Activated CD8-positive, alpha-beta memory T cell treated with anti-CD3 and anti-CD28 coated beads, Interleukin-2, amount 10 ng/mL, durations not matched to agents 7 days and 5 days (primary cell): ENCODE measurements at regions not wholly inside any gene's neighbourhood (a gene's known extent, or its start where the extent isn't known, plus 50 kb on each side); places are given as distances from the start of the nearest gene placed in this dataset.

Experiments used
- ATAC-seq: fragments of 150-1000 bp; cut with Tn5 transposase; one replicate; pipeline ENCODE4 v1.10.0; 2021; ENCODE audit warnings: moderate library complexity
- CTCF ChIA-PET: fragments of 350-600 bp; sonication (Branson Sonifier 250); formaldehyde crosslinking; loops from one replicate; lab custom pipeline; 2021; ENCODE audit warnings: antibody characterized with exemption; lab: Charles Lee
- DNase-seq: peaks from one replicate; pipeline ENCODE4 v3.0.0-alpha.2; 2020
- H3K27ac Mint-ChIP-seq: one replicate; pipeline ENCODE4 v1.8.0; 2021; ENCODE audit warnings: mild to moderate bottlenecking, mixed read lengths
- H3K27me3 Mint-ChIP-seq: one replicate; pipeline ENCODE4 v1.8.0; 2021; ENCODE audit warnings: mixed read lengths
- H3K36me3 Mint-ChIP-seq: one replicate; pipeline ENCODE4 v1.8.0; 2021; ENCODE audit warnings: mild to moderate bottlenecking, mixed read lengths
- H3K4me1 Mint-ChIP-seq: one replicate; pipeline ENCODE4 v1.8.0; 2021; ENCODE audit warnings: mixed read lengths
- H3K4me3 Mint-ChIP-seq: one replicate; pipeline ENCODE4 v1.8.0; 2021; ENCODE audit warnings: mild to moderate bottlenecking, moderate library complexity, mixed read lengths
- H3K9me3 Mint-ChIP-seq: one replicate; pipeline ENCODE4 v1.8.0; 2022; ENCODE audit warnings: low read depth, mixed read lengths

- CTCF ChIA-PET: no interaction called here
- ATAC-seq (no peak), DNase-seq (no peak)
- H3K27me3 Mint-ChIP-seq: peaks cover 20% of the 10 kb centered on the region
- no peaks in the 10 kb centered on the region for H3K9me3 Mint-ChIP-seq
- H3K4me1 Mint-ChIP-seq: no peaks in the 10 kb centered on the region
- no peak overlapping the region for H3K4me3 Mint-ChIP-seq
- H3K27ac Mint-ChIP-seq: no peak overlapping the region
- no peaks in the 10 kb centered on the region for H3K36me3 Mint-ChIP-seq
Observed at GRCh38 chr20:58144096-58144495, 84.4 kb downstream of the ANKRD60 start.

DNA sequence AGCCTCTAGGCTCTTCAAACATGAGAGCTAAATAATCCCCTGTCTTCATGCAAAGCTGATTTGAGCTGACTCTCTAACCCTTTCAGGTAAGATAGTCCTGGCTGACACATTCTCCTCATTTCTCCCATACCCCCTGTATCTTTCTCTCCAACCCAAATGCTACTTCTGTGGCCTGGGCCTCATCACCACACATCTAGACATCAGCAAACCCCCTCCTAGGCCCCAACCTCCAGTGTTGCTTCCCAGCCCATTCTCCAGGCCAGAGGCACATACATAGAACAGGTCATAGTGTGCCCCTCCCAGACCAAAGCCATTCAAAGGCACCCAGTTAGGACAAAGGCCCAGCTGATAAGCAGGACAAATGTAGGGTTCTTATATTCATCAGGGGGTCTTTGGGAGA, 84.9 kb downstream of the ANKRD60 start:
- Mint-ChIP-seq H3K4me3 (no peak overlapping the region), H3K4me1 (no peaks in the 10 kb centered on the region), H3K27me3 (peaks cover 16% of the 10 kb centered on the region), H3K36me3 (no peaks in the 10 kb centered on the region), H3K9me3 (no peaks in the 10 kb centered on the region), H3K27ac (no peak overlapping the region)
- DNase-seq (no peak), ATAC-seq (no peak)
- CTCF ChIA-PET: no interaction called here

- H3K4me1 Mint-ChIP-seq: no peaks in the 10 kb centered on the region
- H3K4me3 Mint-ChIP-seq: no peak overlapping the region
- peaks cover 23% of the 10 kb centered on the region for H3K27me3 Mint-ChIP-seq
- CTCF ChIA-PET: no interaction called here
- H3K9me3 Mint-ChIP-seq: no peaks in the 10 kb centered on the region
- no peak overlapping the region for H3K27ac Mint-ChIP-seq
- ATAC-seq (no peak), DNase-seq (no peak)
- H3K36me3 Mint-ChIP-seq: no peaks in the 10 kb centered on the region
Observed at GRCh38 chr20:58142843-58143185, 85.6 kb downstream of the ANKRD60 start.

GRCh38 chr20:58141971-58142842, 86.2 kb downstream of the ANKRD60 start:
- Mint-ChIP-seq H3K9me3 (no peaks in the 10 kb centered on the region), H3K27me3 (peaks cover 26% of the 10 kb centered on the region), H3K27ac (no peak overlapping the region), H3K4me1 (no peaks in the 10 kb centered on the region), H3K36me3 (no peaks in the 10 kb centered on the region), H3K4me3 (no peak overlapping the region)
- CTCF ChIA-PET: no interaction called here
- DNase-seq (no peak), ATAC-seq (no peak)

DNA sequence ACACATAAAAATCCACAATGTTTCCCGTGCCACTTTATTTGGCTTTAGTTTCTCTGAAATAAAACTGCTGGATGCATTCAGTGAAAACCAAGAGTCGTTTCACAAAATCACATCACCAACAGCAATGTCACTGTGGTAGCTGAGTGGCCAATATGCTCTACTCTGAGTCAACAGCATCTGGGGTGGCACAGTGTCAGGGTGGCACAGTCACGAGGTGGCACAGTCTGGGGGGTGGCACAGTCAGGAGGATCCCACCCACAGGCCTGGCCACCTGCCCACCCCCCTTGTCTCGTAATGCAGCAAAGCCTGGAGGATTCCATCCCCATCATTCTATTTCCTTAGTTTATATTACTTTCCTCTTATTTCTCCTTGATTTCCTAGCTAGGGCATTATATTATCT, 87.0 kb downstream of the ANKRD60 start:
- H3K4me3 Mint-ChIP-seq: no peak overlapping the region
- no peaks in the 10 kb centered on the region for H3K36me3 Mint-ChIP-seq
- H3K9me3 Mint-ChIP-seq: no peaks in the 10 kb centered on the region
- no peak overlapping the region for H3K27ac Mint-ChIP-seq
- peaks cover 28% of the 10 kb centered on the region for H3K27me3 Mint-ChIP-seq
- ATAC-seq (no peak), DNase-seq (no peak)
- CTCF ChIA-PET: no interaction called here
- no peaks in the 10 kb centered on the region for H3K4me1 Mint-ChIP-seq

DNA sequence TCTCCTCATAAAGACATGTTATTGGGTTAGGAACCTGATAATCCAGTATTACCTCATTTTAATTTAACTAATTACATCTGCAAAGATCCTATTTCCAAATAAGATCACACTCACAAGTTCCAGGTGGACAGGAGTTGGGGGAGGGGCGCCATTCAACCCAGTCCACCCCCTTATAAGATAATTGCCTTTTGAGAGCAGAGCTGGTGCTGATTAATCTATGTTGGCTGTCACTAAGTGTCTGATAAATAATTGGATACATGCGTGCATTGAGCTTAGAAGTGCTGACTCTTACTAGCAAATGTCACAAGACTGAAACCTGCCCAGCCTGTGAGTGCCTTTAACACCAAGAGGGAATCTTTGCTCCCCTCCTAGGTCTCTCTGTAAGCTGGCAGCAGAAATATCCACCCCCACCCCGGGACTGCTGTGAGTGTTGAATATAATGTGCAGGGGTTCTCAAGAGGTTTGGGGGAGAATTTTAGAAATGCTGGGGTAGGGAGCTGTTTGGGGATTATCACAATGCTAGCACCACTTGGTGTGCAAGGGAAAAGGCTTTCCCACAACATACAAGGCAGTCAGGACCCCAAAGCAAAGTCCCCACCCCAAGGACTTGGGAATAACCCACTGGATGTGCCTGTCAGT, 87.5 kb downstream of the ANKRD60 start:
- H3K4me1 Mint-ChIP-seq: no peaks in the 10 kb centered on the region
- no peaks in the 10 kb centered on the region for H3K36me3 Mint-ChIP-seq
- no peak for ATAC-seq
- no peaks in the 10 kb centered on the region for H3K9me3 Mint-ChIP-seq
- no peak overlapping the region for H3K4me3 Mint-ChIP-seq
- no peak for DNase-seq
- H3K27me3 Mint-ChIP-seq: peaks cover 30% of the 10 kb centered on the region
- no peak overlapping the region for H3K27ac Mint-ChIP-seq
- CTCF ChIA-PET: no interaction called here

- Mint-ChIP-seq H3K9me3 (no peaks in the 10 kb centered on the region), H3K27me3 (peaks cover 36% of the 10 kb centered on the region), H3K4me1 (no peaks in the 10 kb centered on the region), H3K36me3 (no peaks in the 10 kb centered on the region), H3K27ac (no peak overlapping the region), H3K4me3 (no peak overlapping the region)
- ATAC-seq (no peak), DNase-seq (no peak)
- CTCF ChIA-PET: no interaction called here
Observed at GRCh38 chr20:58139849-58140786, 88.3 kb downstream of the ANKRD60 start.

- ATAC-seq (no peak), DNase-seq (no peak)
- Mint-ChIP-seq H3K27ac (no peak overlapping the region), H3K27me3 (peaks cover 43% of the 10 kb centered on the region), H3K4me1 (no peaks in the 10 kb centered on the region), H3K9me3 (no peaks in the 10 kb centered on the region), H3K4me3 (no peak overlapping the region), H3K36me3 (no peaks in the 10 kb centered on the region)
- CTCF ChIA-PET: no interaction called here
Observed at GRCh38 chr20:58138395-58138794, 90.1 kb downstream of the ANKRD60 start.

DNA sequence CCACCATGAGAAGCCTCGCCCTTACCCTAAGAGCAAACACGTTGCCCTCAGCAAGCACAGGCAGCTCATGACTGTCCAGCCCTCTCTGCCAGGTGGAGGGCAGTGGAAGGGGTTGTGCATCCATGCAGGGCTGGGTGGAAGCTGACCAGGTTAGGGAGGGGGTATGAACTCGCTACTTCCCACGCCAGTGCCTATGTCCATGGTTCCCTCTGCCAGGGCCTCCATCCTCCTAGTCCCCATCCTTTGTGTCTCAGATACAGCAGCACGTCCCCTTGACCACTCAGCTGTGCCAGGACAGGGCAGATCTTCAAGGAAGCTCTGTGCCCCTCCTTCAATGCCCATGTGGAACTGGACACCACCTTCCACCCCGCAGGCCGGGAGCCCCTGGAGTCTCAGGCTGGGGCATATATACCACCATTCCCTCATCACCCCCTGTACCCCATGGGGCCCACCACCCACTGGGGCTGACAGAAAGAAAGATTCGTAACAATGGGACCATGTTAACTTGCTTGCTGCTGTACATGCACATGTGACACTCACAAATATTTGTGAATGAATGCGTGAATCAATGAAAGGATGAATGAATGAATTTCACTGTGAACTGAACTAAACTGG, 90.7 kb downstream of the ANKRD60 start:
- H3K27me3 Mint-ChIP-seq: peaks cover 49% of the 10 kb centered on the region
- no peaks in the 10 kb centered on the region for H3K4me1 Mint-ChIP-seq
- H3K9me3 Mint-ChIP-seq: no peaks in the 10 kb centered on the region
- no peak for DNase-seq
- CTCF ChIA-PET: no interaction called here
- no peak overlapping the region for H3K4me3 Mint-ChIP-seq
- H3K27ac Mint-ChIP-seq: no peak overlapping the region
- no peak for ATAC-seq
- no peaks in the 10 kb centered on the region for H3K36me3 Mint-ChIP-seq

GRCh38 chr20:58137236-58137635, 91.2 kb downstream of the ANKRD60 start:
- ATAC-seq (no peak), DNase-seq (no peak)
- Mint-ChIP-seq H3K4me1 (no peaks in the 10 kb centered on the region), H3K9me3 (no peaks in the 10 kb centered on the region), H3K27ac (no peak overlapping the region), H3K27me3 (peaks cover 53% of the 10 kb centered on the region), H3K36me3 (no peaks in the 10 kb centered on the region), H3K4me3 (no peak overlapping the region)
- CTCF ChIA-PET: no interaction called here

GRCh38 chr20:58136149-58136484, 92.3 kb downstream of the ANKRD60 start:
- no peaks in the 10 kb centered on the region for H3K36me3 Mint-ChIP-seq
- peaks cover 64% of the 10 kb centered on the region for H3K27me3 Mint-ChIP-seq
- no peak overlapping the region for H3K27ac Mint-ChIP-seq
- CTCF ChIA-PET: no interaction called here
- DNase-seq (no peak), ATAC-seq (no peak)
- H3K9me3 Mint-ChIP-seq: no peaks in the 10 kb centered on the region
- no peak overlapping the region for H3K4me3 Mint-ChIP-seq
- H3K4me1 Mint-ChIP-seq: no peaks in the 10 kb centered on the region

DNA sequence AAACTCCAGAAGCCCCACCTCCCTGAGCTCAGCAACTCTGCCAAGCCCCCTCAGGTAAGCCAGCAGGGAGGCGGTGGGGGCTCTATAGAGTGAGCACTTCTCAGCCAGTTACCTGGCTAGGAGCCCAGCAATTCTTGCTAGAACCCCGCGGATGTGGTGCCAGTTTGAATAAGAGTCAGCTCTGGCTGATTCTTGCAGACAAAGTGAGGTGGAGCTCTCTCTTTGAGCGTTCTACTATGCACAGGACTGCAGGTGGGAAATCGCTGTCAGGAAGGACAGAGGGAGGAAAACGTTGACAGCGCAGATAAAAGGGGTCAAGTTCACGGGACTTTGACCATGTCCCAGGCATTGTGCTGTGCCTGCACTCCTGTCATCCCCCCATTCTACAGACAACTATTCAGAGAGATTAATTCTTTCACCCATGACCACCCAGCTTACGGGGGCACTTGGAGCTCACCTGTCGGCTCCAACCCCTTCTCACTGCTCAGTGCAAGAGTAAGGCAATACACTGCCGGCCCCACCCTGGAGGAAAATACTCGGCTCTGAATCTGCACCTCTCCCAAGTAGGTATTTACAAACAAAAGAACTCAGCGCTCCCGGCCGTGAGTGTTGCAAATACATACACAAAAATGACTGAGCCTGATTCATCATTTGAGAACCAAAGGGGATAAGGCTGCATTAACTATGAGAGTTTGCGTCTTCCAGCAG, 92.9 kb downstream of the ANKRD60 start:
- Mint-ChIP-seq H3K4me1 (no peaks in the 10 kb centered on the region), H3K36me3 (no peaks in the 10 kb centered on the region), H3K9me3 (no peaks in the 10 kb centered on the region), H3K4me3 (no peak overlapping the region), H3K27ac (no peak overlapping the region), H3K27me3 (peaks cover 65% of the 10 kb centered on the region)
- CTCF ChIA-PET: no interaction called here
- DNase-seq (no peak), ATAC-seq (no peak)
